ENCODE measurements at regions not wholly inside any gene's neighbourhood (a gene's known extent, or its start where the extent isn't known, plus 50 kb on each side); places are given as distances from the start of the nearest gene placed in this dataset.

GRCh38 chr16:59887856-59888255 lies 1153.7 kb upstream of the GOT2 start:
- TF ChIP-seq POLR2A (IDR thresholded peaks at IDR 0.05; ENCODE audit: low read length) (no peak), GATA1 (IDR thresholded peaks at IDR 0.05; ENCODE audit: low read depth, low read length) (no peak)
